Neural cell (in vitro differentiated cells): ENCODE measurements at regions not wholly inside any gene's neighbourhood (a gene's known extent, or its start where the extent isn't known, plus 50 kb on each side); places are given as distances from the start of the nearest gene placed in this dataset.
A peak's percentile ranks its signal among the peaks of the same experiment; 100 is the strongest.

Experiments
- H2AFZ ChIP-seq: fragments of 200-600, 300-800 bp; sonication (generic), shearing (Covaris generic); 2 replicates; pipeline ENCODE4 v1.6.0; 2014; ENCODE audit warnings: low read depth, mild to moderate bottlenecking, antibody characterized with exemption, low read length, moderate library complexity
- H3F3A ChIP-seq: fragments of 200-600 bp; shearing (Covaris generic); 2 replicates; pipeline ENCODE4 v1.6.1; 2016; ENCODE audit warnings: mild to moderate bottlenecking, moderate library complexity, mixed read lengths, antibody characterized with exemption, low read length; ENCODE audit not compliant: insufficient read depth, poor library complexity, severe bottlenecking
- H3K27ac ChIP-seq: fragments of 200-600, 300-800 bp; sonication (generic), shearing (Covaris generic); 2 replicates; pipeline ENCODE4 v1.5.1; 2014; ENCODE audit warnings: mild to moderate bottlenecking, low read length, moderate library complexity
- H3K27me3 ChIP-seq: fragments of 300-800, 200-600 bp; sonication (generic), shearing (Covaris generic); 2 replicates; pipeline ENCODE4 v1.6.0; 2014; ENCODE audit warnings: mild to moderate bottlenecking, low read depth, low read length, moderate library complexity; ENCODE audit not compliant: insufficient read depth
- H3K36me3 ChIP-seq: fragments of 300-800, 200-600 bp; sonication (generic), shearing (Covaris generic); 2 replicates; pipeline ENCODE4 v1.5.1; 2014; ENCODE audit warnings: mild to moderate bottlenecking, antibody characterized with exemption, low read length, moderate library complexity; ENCODE audit not compliant: insufficient read depth
- H3K4me2 ChIP-seq: fragments of 300-800, 200-600 bp; sonication (generic), shearing (Covaris generic); 2 replicates; pipeline ENCODE4 v1.6.0; 2014; ENCODE audit warnings: mild to moderate bottlenecking, low read length
- H3K4me3 ChIP-seq: fragments of 300-800, 200-600 bp; sonication (generic), shearing (Covaris generic); 2 replicates; pipeline ENCODE4 v1.5.1; 2014; ENCODE audit warnings: mild to moderate bottlenecking, low read length, moderate library complexity
- H3K79me2 ChIP-seq: fragments of 200-600 bp; shearing (Covaris generic); replicated peaks from 2 replicates; pipeline ENCODE4 v1.6.0; 2014; ENCODE audit warnings: mild to moderate bottlenecking, low read length, moderate library complexity; ENCODE audit not compliant: insufficient read depth
- H3K9ac ChIP-seq: fragments of 300-800, 200-600 bp; sonication (generic), shearing (Covaris generic); 2 replicates; pipeline ENCODE4 v1.6.1; 2016; ENCODE audit warnings: mild to moderate bottlenecking, low read length, mixed read lengths
- H3K9me2 ChIP-seq: fragments of 200-600 bp; shearing (Covaris generic); 2 replicates; pipeline ENCODE4 v1.6.1; 2016; ENCODE audit warnings: mild to moderate bottlenecking, low read length, mixed read lengths; ENCODE audit not compliant: insufficient read depth
- H3K9me3 ChIP-seq: fragments of 200-600, 300-800 bp; sonication (generic), shearing (Covaris generic); 2 replicates; pipeline ENCODE4 v1.6.1; 2016; ENCODE audit warnings: mild to moderate bottlenecking, mixed run types, low read length, moderate library complexity, mixed read lengths
- H4K20me1 ChIP-seq: fragments of 200-600 bp; shearing (Covaris generic); 2 replicates; pipeline ENCODE4 v1.6.1; 2016; ENCODE audit warnings: mild to moderate bottlenecking, mixed run types; ENCODE audit not compliant: insufficient read depth
- CTCF ChIP-seq: fragments of 450-650 bp; IDR thresholded peaks from 2 replicates; pipeline ENCODE4 v1.5.1; 2014; ENCODE audit warnings: antibody characterized with exemption, mild to moderate bottlenecking, moderate library complexity; ENCODE audit not compliant: poor library complexity, severe bottlenecking
- EP300 ChIP-seq: fragments of 450-650 bp; conservative IDR thresholded peaks from 2 replicates; pipeline ENCODE4 v1.6.1; 2014; ENCODE audit warnings: antibody characterized with exemption, mild to moderate bottlenecking, moderate library complexity; ENCODE audit not compliant: poor library complexity, severe bottlenecking
- EZH2 ChIP-seq: fragments of 200-600, 300-800 bp; shearing (Covaris generic), sonication (generic); IDR thresholded peaks from 2 replicates; pipeline ENCODE4 v1.6.1; 2014; ENCODE audit warnings: antibody characterized with exemption, low read length, borderline replicate concordance, mild to moderate bottlenecking; ENCODE audit not compliant: insufficient read depth, poor library complexity, severe bottlenecking
- MXI1 ChIP-seq: fragments of 450-650 bp; conservative IDR thresholded peaks from 2 replicates; pipeline ENCODE4 v1.6.1; 2014; ENCODE audit warnings: antibody characterized with exemption, mild to moderate bottlenecking; ENCODE audit not compliant: poor library complexity, severe bottlenecking
- POLR2AphosphoS5 ChIP-seq: IDR thresholded peaks from 2 replicates; pipeline ENCODE4 v1.6.1; 2012
- RAD21 ChIP-seq: fragments of 450-650 bp; conservative IDR thresholded peaks from 2 replicates; pipeline ENCODE4 v1.6.1; 2014; ENCODE audit warnings: antibody characterized with exemption, mild to moderate bottlenecking, moderate library complexity
- REST ChIP-seq: IDR thresholded peaks from 2 replicates; pipeline ENCODE4 v1.6.1; 2012; ENCODE audit warnings: borderline replicate concordance
- SMC3 ChIP-seq: fragments of 450-650 bp; conservative IDR thresholded peaks from 2 replicates; pipeline ENCODE4 v1.6.1; 2014; ENCODE audit warnings: antibody characterized with exemption, mild to moderate bottlenecking, moderate library complexity; ENCODE audit not compliant: poor library complexity
- TAF1 ChIP-seq: IDR thresholded peaks from 2 replicates; pipeline ENCODE4 v1.6.1; 2012; ENCODE audit warnings: low read depth

GRCh38 chr18:41371156-41372045, 583.6 kb upstream of the PIK3C3 start:
- H3K4me2 ChIP-seq = no peak overlapping the region
- H3K9me2 ChIP-seq = no peaks in the 10 kb centered on the region
- TF ChIP-seq EP300 = no peak
- no peak for TF ChIP-seq RAD21
- TF ChIP-seq REST = peak; percentile 88
- no peak for TF ChIP-seq CTCF
- no peak overlapping the region for H3K4me3 ChIP-seq
- H3K36me3 ChIP-seq = no peaks in the 10 kb centered on the region
- H3F3A ChIP-seq = no peaks in the 10 kb centered on the region
- peak overlapping the region; percentile 54 for H3K9ac ChIP-seq
- H3K27me3 ChIP-seq = no peaks in the 10 kb centered on the region
- no peaks in the 10 kb centered on the region for H4K20me1 ChIP-seq
- peak overlapping the region; percentile 89 for H3K27ac ChIP-seq
- H3K79me2 ChIP-seq = no peaks in the 10 kb centered on the region
- H3K9me3 ChIP-seq = no peaks in the 10 kb centered on the region
- H2AFZ ChIP-seq = no peak overlapping the region

GRCh38 chr18:41370740-41371139, 584.3 kb upstream of the PIK3C3 start:
- TF ChIP-seq EP300 (no peak), REST (no peak), MXI1 (no peak), SMC3 (no peak), TAF1 (no peak), CTCF (no peak), POLR2AphosphoS5 (no peak), RAD21 (no peak), EZH2 (no peak)
- Histone ChIP-seq H3F3A (no peaks in the 10 kb centered on the region), H2AFZ (no peak overlapping the region), H3K27ac (peak overlapping the region; percentile 89), H3K27me3 (no peaks in the 10 kb centered on the region), H3K9me2 (no peaks in the 10 kb centered on the region), H4K20me1 (no peaks in the 10 kb centered on the region), H3K79me2 (no peaks in the 10 kb centered on the region), H3K4me3 (no peak overlapping the region), H3K9ac (peak overlapping the region; percentile 54), H3K9me3 (no peaks in the 10 kb centered on the region), H3K36me3 (no peaks in the 10 kb centered on the region), H3K4me2 (no peak overlapping the region)
